ENCODE measurements at regions not wholly inside any gene's neighbourhood (a gene's known extent, or its start where the extent isn't known, plus 50 kb on each side); places are given as distances from the start of the nearest gene placed in this dataset.

GRCh38 chr10:8638088-8638672, 583.7 kb downstream of the GATA3 start:
- intact Hi-C loops (cut with DNase I), result no loop called here
- TF ChIP-seq CTCF (IDR thresholded peaks at IDR 0.05), result no peak
- no peak for TF ChIP-seq POLR2A (IDR thresholded peaks at IDR 0.05)
- WGBS, 2 donors, result 73 to 87% methylated on average over 4 of the region's 4 CpGs
- H3K27me3 ChIP-seq, result no peaks in the 10 kb centered on the region
- no peak overlapping the region for H3K27ac ChIP-seq
- no peak overlapping the region for H3K4me3 ChIP-seq
- H3K36me3 ChIP-seq, result no peaks in the 10 kb centered on the region
- no peak for DNase-seq
- H3K9me3 ChIP-seq, result no peaks in the 10 kb centered on the region
- no peaks in the 10 kb centered on the region for H3K4me1 ChIP-seq

GRCh38 chr10:8639486-8640185, 585.1 kb downstream of the GATA3 start:
- Histone ChIP-seq H3K4me1 (no peaks in the 10 kb centered on the region), H3K36me3 (no peaks in the 10 kb centered on the region), H3K27ac (no peak overlapping the region), H3K27me3 (no peaks in the 10 kb centered on the region), H3K9me3 (no peaks in the 10 kb centered on the region), H3K4me3 (no peak overlapping the region)
- no peak for DNase-seq
- intact Hi-C loops (cut with DNase I), result no loop called here
- WGBS, 2 donors, result 64 to 65% methylated on average over 6 of the region's 6 CpGs
- TF ChIP-seq CTCF (IDR thresholded peaks at IDR 0.05), result no peak
- TF ChIP-seq POLR2A (IDR thresholded peaks at IDR 0.05), result no peak

- Histone ChIP-seq H3K9me3 (no peaks in the 10 kb centered on the region), H3K36me3 (no peaks in the 10 kb centered on the region), H3K27ac (no peak overlapping the region), H3K4me3 (no peak overlapping the region), H3K27me3 (no peaks in the 10 kb centered on the region), H3K4me1 (no peaks in the 10 kb centered on the region)
- DNase-seq, result no peak
- intact Hi-C loops (cut with DNase I), result no loop called here
- WGBS, 2 donors, result 65% methylated on average over 3 of the region's 3 CpGs
- TF ChIP-seq CTCF (IDR thresholded peaks at IDR 0.05) (no peak), POLR2A (IDR thresholded peaks at IDR 0.05) (no peak)
These were observed 585.8 kb downstream of the GATA3 start for GRCh38 chr10:8640301-8640700.

- Histone ChIP-seq H3K27me3 (no peaks in the 10 kb centered on the region), H3K36me3 (no peaks in the 10 kb centered on the region), H3K9me3 (no peaks in the 10 kb centered on the region), H3K27ac (no peak overlapping the region), H3K4me3 (no peak overlapping the region), H3K4me1 (no peaks in the 10 kb centered on the region)
- TF ChIP-seq CTCF (IDR thresholded peaks at IDR 0.05) (no peak), POLR2A (IDR thresholded peaks at IDR 0.05) (no peak)
- no peak for DNase-seq
- intact Hi-C loops (cut with DNase I), result no loop called here
These were observed 586.4 kb downstream of the GATA3 start for GRCh38 chr10:8640878-8641277.

- H3K9me3 ChIP-seq, result no peaks in the 10 kb centered on the region
- no peaks in the 10 kb centered on the region for H3K4me1 ChIP-seq
- TF ChIP-seq POLR2A (IDR thresholded peaks at IDR 0.05), result no peak
- no peak for TF ChIP-seq CTCF (IDR thresholded peaks at IDR 0.05)
- H3K4me3 ChIP-seq, result no peak overlapping the region
- no peaks in the 10 kb centered on the region for H3K27me3 ChIP-seq
- no peak overlapping the region for H3K27ac ChIP-seq
- no peaks in the 10 kb centered on the region for H3K36me3 ChIP-seq
- intact Hi-C loops (cut with DNase I), result no loop called here
- DNase-seq, result no peak
- 72 to 74% methylated on average over 4 of the region's 4 CpGs for WGBS, 2 donors
These were observed 601.8 kb downstream of the GATA3 start for GRCh38 chr10:8656261-8656660.

Measured in esophagus squamous epithelium (tissue), 5 donors.